Activated CD8-positive, alpha-beta memory T cell treated with anti-CD3 and anti-CD28 coated beads, Interleukin-2, amount 10 ng/mL, durations not matched to agents 7 days and 5 days (primary cell): ENCODE measurements at regions not wholly inside any gene's neighbourhood (a gene's known extent, or its start where the extent isn't known, plus 50 kb on each side); places are given as distances from the start of the nearest gene placed in this dataset.
A peak's percentile ranks its signal among the peaks of the same experiment; 100 is the strongest.
"Not testable (repeated sequence)": the region's sequence is repeated elsewhere in the genome, so short reads cannot be mapped to it uniquely, and the experiment has no call there.

Experiments
- ATAC-seq: fragments of 150-1000 bp; cut with Tn5 transposase; one replicate; pipeline ENCODE4 v1.10.0; 2021; ENCODE audit warnings: moderate library complexity
- CTCF ChIA-PET: fragments of 350-600 bp; sonication (Branson Sonifier 250); formaldehyde crosslinking; loops from one replicate; lab custom pipeline; 2021; ENCODE audit warnings: antibody characterized with exemption; lab: Charles Lee
- DNase-seq: peaks from one replicate; pipeline ENCODE4 v3.0.0-alpha.2; 2020
- H3K27ac Mint-ChIP-seq: one replicate; pipeline ENCODE4 v1.8.0; 2021; ENCODE audit warnings: mild to moderate bottlenecking, mixed read lengths
- H3K27me3 Mint-ChIP-seq: one replicate; pipeline ENCODE4 v1.8.0; 2021; ENCODE audit warnings: mixed read lengths
- H3K36me3 Mint-ChIP-seq: one replicate; pipeline ENCODE4 v1.8.0; 2021; ENCODE audit warnings: mild to moderate bottlenecking, mixed read lengths
- H3K4me1 Mint-ChIP-seq: one replicate; pipeline ENCODE4 v1.8.0; 2021; ENCODE audit warnings: mixed read lengths
- H3K4me3 Mint-ChIP-seq: one replicate; pipeline ENCODE4 v1.8.0; 2021; ENCODE audit warnings: mild to moderate bottlenecking, moderate library complexity, mixed read lengths
- H3K9me3 Mint-ChIP-seq: one replicate; pipeline ENCODE4 v1.8.0; 2022; ENCODE audit warnings: low read depth, mixed read lengths

DNA sequence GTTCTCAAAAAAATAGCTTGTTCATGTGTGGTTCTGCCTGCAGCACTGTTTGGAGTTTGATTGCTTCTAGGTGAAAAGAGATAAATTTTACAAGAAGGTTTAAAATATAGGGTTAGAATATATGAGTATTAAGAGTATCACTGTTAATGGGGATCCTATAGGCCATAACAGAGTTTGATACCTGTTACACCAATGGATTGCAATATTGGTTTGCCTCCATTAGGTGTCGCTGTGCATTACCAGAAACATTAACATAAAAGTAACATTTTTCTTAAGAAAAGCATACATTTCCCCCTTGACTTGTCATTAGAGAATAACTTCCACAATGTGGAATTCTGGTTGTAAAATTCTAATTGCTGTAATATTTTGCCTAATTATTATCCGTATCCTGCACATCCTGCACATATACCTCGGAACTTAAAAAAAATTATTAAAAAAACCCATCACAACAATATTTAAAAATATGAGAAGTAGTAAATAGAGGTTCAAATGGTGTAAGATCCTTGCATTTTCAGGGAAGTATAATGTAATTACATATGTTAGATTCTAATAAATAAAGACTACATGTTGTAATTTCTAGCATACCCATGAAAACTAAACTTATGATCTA, 63.0 kb downstream of the CYP4A11 start:
- peak; percentile 49 for DNase-seq
- H3K9me3 Mint-ChIP-seq, ATAC-seq, H3K27ac Mint-ChIP-seq, H3K4me3 Mint-ChIP-seq, H3K27me3 Mint-ChIP-seq, CTCF ChIA-PET, H3K36me3 Mint-ChIP-seq, H3K4me1 Mint-ChIP-seq: not testable (repeated sequence)

DNA sequence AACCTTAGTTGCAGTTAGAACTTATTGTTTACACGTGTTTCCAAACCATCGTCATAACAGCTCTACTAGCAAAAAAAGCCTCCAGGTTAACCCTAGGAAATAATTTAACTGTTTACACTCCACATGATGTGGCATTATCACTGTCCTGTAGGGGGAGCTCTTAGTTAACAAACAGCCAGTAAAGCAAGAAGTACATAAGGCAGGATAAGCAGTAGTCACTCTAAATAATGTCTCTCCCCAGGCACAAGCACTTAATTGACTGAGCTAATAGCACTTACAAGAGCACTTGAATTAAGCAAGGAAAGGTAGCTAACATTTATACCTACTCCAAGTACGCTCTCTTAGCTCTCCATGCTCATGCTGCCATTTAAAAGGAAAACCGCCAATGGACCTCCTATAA, 65.2 kb downstream of the CYP4A11 start:
- H3K27me3 Mint-ChIP-seq, DNase-seq, H3K4me1 Mint-ChIP-seq, H3K4me3 Mint-ChIP-seq, H3K27ac Mint-ChIP-seq, H3K36me3 Mint-ChIP-seq, H3K9me3 Mint-ChIP-seq, CTCF ChIA-PET, ATAC-seq: not testable (repeated sequence)
